ENCODE measurements at regions not wholly inside any gene's neighbourhood (a gene's known extent, or its start where the extent isn't known, plus 50 kb on each side); places are given as distances from the start of the nearest gene placed in this dataset.
A peak's percentile ranks its signal among the peaks of the same experiment; 100 is the strongest.

DNA sequence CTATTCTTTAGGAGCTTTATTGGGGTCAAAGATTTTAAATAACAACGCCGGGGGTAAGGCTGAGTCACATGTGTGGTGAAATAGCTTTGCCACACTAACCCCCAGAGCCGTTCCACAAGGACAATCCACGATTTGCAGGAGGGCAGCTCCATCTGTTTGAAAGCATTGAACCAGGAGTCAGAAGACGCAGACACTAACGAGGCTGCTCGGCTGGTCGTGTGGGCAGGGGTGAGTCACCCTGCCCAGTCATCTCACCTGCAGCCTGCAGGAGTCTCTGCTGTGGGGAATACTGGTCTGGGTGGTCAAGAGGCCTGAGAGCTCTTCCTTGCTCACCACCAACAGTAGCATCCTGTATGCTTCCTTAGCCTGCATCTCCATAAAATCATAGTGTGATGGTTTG lies 149.2 kb upstream of the NCK2 start:
- peak in 1 of 2 donors; percentile 19 for DNase-seq (ENCODE audit: low read depth in 2 of 2)

DNA sequence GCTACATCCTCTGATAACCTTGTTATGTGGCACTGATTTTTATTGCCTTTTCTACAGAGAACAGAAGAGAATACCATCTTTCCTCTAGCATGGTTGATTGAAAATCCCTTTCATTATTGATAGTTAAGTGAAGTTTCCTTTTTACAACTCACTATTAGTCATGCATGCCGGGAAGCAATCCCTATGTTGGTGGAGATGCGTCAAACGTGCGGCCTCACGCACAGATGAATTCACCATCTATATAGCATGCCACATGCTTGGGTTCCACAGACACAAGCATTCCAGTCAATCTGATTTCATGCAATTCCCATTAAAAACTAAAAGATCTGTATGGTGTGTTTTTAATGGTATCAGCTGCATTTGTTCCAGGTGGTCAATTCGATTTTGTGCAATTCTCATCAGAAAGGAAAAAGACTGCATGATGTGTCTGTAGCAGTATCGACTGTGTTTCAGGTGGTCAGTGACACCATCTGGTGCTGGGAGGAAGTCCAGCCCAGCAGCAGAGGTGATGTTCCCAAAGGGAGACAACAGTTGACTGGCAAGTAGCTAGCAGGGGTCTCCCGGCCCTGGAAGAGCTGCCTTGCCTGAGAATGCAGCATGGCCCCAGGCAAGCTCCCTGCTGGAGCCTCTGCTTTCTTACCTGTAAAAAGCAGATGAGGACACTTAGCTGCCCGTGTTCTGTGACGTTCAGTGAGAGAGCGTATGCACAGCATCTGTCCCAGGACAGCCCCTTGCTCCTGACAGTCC lies 151.3 kb upstream of the NCK2 start:
- DNase-seq (ENCODE audit: low read depth in 2 of 2), result no peak

DNA sequence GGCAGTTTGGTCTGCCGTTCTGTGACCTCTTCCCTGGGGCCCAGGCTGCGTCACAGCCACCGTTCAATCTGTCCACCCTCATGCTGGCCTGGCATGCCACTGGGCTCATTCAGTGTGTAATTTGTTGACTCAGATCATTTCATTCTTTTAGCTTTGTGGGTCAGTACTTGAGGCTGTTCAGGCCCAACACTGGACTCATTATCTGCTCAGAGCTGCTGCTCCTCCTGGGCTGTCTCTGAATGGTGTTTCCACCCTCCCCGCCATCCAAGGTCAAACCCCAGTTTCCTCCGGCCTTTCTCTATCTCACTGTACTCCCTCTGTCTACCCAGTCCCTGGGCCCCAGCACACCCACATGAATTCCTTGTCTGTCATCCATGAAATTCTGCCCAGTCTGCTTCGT lies 152.4 kb upstream of the NCK2 start:
- no peak for DNase-seq (ENCODE audit: low read depth in 2 of 2)

DNA sequence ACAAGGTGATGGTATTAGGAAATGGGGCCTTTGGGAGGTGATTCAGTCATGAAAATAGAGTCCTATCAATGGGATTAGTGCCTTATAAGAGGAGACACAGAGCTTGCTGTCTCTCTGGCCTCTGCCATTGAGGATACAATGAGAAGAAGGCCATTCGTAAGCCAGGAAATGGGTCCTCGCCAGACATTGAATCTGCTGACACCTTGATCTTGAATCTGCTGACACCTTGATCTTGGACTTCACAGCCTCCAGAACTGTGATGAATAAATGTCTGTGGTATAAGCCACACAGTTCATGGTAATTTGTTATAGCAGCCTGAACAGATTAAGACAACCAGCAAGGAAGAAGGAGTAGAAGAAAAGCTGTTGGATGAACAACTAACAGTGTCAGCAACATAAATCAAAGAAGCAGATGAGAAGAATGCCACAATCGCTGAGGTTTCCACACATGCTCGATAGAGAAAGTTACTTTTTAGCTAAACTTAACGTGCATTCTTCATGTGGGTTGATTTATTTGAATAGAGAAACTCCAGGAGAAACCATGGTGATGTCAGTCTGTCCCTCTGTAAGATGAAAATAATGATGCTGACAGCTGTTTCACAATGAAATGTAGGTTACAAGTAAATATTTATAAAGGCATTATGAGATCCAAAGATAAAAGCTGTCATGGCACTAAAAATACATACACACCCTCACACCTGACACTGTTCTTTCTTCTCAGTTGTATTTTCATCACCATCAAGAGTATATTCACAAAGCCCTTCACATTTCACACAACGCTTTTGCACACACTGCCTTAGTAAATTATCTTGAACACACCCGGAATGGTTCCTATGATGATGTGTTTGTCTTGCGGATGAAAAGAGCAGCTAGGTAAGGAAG lies 153.7 kb upstream of the NCK2 start:
- DNase-seq (ENCODE audit: low read depth in 2 of 2), result no peak

DNA sequence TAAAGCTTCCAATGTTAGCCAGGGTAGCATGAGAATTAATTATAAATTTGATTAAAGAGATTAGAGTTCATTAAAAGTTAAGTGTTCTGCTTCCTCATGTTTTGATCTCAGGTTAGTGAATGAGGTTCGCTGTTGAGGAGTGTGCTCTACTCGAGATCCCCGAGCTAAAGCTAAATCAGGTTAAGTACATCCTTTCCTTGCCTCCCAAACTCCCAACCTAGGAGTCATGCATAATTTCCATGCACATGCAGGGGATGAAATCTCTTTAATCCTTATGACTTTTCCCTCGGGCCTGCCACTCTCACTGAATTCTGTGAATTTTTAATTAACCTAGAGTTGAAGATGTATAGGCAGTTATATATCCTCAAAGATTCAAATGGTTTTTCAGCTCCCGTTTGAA lies 156.1 kb upstream of the NCK2 start:
- no peak for DNase-seq (ENCODE audit: low read depth in 2 of 2)

DNA sequence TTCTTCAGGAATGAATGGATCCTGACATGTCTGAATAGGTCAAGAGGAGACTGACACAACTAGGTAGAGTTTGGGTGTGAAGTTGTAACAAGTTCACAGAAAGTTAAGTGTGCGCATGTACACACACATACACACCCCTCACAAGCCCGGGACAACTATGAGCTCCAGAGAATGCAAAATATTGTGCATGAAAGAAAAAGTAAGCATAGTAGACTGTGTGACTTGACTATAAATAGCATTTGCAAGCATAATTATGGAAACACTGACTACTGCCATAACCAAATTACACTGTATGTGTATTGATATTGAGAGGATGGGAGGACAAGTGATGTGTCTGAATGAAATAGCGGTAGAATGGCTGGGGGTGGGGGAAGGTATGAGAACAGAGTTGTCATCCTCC lies 157.1 kb upstream of the NCK2 start:
- no peak for DNase-seq (ENCODE audit: low read depth in 2 of 2)

DNA sequence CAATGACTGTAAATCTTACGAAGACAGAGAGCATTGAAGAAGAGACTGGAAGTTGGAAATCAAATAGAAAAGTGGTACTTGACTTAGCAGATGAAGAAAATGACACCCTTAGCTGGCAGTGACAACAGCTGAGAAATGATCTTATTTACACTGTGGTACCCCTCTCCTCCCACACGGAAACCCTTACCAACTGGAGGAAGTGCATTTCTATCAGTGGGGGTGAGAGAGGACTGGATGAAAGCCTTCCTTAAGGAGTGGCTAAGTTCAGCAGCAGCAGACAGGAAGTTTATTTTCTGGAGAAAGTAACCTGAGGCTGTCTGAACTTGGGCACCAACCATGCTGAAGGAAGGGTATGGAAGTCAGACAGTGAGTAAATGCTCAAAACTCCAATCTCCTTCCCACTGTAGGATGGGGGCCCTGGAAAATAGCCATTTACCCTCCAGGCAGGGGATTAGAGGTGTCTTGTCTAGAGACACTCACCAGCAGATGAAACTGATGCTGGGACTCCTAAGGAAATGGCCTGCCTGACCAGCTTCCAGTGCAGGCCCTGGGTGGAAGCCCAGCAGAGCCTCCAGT lies 160.2 kb upstream of the NCK2 start:
- no peak for DNase-seq (ENCODE audit: low read depth in 2 of 2)

DNA sequence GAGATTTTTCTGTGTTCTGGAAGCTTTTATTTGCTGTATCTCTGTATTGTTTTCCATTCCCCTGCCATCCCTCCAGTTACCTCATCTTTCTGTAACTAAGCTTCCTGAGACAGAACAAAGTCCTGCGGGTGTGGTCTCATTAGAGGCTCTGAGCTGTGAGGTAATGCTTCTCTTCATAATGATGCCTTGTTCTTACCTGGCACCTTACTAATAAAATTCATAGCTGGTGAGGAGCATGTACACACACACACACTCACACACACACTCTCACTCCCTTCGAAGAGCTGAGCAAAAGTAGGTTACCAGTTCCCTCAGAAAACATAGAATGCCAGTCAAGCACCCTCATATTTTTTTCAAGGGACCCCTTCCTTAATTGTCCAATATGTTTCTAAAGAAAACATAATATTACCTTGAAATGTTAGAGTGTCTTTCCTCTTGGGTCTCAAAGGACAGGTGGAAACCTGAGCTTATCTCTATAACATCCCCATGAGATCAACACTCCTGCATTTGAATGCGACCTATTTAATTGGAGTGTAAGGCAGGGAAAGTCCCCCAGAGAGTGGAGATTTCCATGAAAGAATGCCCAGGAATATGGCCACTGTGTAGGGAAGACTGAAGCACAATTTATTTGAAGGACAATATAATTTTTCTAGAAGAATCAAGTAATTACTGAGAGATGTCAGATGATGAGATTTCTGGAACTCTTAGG lies 161.6 kb upstream of the NCK2 start:
- DNase-seq (ENCODE audit: low read depth in 2 of 2), result no peak

DNA sequence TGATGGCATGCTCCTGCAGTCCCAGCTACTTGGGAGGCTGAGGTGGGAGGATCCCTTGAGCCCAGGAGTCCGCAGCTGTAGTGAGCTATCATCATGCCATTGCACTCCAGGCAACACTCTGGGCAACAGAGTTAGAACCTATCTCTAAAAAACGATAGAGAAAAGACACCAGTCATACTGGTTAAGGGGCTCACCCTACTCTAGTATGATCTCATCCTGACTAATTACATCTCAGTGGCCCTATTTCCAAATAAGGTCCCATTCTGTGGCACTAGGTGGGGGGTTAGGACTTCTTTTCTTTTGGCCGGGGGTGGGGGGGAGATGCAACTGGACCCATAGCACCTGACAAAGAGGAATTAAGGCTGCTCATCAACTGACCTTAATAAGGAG lies 163.2 kb upstream of the NCK2 start:
- no peak for DNase-seq (ENCODE audit: low read depth in 2 of 2)

DNA sequence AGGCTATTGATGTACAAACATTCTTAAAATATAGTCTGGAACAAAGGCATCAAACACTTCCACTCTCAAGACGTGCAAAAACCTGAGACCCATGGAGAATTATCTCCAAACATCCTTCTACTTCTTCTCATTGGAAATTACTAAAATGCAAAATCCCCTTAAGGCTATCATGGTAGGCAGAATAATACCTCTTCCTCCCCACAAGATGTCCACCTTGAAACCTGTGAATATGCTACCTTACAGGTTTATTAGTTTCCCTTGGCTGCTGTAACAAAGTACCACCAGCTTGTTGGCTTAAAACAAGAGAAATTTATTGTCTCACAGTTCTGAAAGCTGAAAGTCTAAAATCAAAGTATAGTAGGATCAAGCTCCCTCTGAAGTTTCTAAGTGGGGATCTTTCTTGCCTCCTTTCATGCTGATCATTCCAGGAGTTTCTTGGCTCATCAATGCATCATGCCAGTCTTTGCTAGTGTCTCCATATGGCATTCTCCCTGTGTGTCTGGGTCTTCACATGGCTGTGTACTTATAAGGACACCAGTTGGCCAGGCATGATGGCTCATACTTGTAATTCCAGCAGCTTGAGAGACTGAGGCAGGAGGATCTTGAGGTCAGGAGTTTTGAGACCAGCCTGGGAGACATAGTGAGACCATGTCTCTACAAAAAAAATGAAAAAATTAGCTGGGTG lies 163.7 kb upstream of the NCK2 start:
- no peak for DNase-seq (ENCODE audit: low read depth in 2 of 2)

DNA sequence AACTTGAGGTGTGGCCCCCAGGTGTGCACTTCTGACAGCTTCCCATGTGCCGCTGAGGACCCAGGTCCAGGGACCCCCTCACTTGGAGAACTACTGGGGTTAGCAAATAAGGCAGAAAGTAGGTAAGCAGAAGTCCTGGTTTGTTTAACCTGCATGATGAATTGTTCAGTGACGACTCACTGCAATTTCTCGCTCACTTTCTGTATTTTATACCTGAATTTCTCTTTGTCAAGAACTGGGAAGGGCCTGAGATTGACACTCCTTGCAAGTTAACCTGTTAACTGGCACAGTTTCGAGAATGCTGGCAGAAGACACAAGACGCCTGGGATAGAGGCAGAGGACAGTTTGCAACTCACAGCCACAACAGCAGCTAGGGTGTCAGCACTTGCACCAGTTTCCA lies 164.5 kb upstream of the NCK2 start:
- DNase-seq (ENCODE audit: low read depth in 2 of 2), result no peak

DNA sequence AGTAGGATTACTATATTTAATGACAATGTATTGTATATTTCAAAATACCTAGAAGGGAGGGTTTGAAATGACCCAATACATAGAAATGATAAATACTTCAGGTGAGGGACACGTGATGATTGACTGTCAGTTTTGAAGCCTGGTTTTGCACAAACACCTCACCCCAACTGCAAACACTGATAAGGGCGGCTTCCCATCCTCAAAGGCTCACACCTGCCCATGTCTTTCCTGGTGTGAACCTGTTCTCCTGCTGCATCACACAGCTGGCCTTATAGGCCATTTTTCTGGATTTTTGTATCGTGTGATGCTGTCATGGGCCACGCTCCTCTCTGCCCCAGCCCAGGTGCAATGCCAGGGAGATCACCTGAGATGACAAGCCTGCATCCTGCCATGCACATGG lies 166.5 kb upstream of the NCK2 start:
- no peak for DNase-seq (ENCODE audit: low read depth in 2 of 2)

DNA sequence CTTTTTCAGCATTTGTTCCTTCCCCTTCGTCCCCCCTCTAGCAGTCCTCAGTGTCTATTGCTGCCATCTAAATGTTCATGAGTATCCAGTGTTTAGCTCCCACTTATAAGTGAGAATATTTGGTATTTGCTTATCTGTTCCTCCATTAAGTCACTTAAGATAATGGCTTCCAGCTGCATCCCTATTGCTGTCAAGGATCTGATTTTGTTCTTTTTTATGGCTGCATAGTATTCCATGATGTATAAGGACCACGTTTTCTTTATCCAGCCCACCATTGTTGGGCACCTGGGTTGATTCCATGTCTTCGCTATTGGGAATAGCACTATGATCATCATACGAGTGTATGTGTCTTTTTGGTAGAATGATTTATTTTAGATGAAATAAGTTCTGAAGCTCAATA lies 166.9 kb upstream of the NCK2 start:
- DNase-seq (ENCODE audit: low read depth in 2 of 2), result no peak

DNA sequence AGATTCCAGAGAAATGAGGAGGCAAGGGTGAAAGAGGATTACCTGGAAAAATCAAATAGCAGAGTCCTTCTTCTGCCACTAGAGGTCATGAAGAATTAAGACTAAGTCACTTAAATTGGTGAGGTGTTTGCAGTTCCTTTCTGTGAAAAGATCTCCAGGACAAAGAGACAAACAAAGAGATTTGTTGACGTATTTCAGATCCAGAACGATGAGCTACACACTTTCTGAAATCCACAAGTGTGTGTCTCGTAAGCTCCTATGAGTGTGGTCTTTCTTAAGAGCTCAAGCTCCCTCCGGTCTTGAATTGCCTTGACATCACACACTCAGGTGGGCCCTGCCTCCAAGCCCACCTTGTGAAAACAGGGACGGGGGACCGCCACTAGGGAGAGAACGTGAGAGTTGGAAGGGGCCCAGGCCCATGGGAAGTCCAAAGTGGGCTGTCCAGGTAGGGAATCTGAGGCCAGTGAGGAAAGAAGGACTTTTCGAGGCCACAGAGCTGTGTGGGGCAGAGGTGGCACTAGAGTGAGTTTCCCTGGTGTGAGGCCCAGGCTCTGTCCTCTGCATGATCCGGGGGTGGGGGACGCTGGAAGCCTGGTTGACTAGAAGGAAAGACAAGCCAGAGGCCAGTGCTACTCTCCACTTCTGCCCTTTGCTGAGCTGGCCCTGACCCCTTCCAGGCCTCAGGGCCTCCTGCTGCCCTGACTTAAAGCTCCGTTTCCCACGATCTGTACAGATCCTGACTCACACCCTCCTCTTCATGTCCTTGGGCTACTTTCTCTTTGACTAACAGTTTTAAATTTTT lies 168.1 kb upstream of the NCK2 start:
- DNase-seq (ENCODE audit: low read depth in 2 of 2), result no peak

DNA sequence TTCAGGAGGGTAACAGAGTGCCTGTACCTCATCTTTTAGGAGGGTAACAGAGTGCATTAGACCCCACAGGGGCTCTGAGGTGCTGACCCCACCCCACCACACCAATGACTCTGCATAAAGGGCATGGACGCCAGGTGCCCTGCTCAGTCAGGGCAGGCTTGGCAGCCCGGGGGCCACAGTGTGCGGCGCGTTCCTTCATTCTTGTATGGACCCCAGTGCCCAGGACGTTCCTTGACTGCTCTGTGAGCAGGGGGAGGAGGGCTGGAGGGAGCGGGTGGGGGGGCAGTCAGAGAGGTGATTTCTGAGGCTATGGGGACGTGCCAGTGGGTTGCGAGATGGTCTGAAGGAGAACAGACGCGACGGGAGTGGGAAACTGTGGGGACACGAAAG lies 168.7 kb upstream of the NCK2 start:
- no peak for DNase-seq (ENCODE audit: low read depth in 2 of 2)

DNA sequence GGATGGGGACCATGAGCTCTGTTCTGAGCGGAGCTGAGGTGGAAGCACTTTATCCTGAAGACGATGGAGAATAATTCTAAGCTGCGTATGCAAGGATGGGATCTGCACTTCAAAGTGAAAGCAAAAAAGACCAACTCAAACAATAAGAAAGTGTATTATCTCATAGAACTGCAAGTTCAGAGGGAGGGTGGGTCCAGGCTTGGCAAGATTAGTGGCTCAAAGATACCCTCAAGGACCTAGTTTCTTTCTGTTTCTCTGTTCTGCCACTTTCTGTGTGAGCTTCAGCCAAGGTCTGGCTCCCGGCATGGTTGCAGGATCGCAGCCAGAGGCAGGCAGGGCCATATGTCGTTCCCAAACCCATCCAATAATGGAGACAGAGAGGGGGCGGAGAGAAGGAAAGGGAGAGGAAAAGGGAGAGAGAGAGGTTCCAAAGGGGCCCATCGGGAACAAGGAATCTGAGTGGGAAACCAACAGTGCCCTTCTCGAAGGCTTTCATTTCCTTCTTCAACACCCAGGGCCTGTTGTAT lies 169.2 kb upstream of the NCK2 start:
- DNase-seq (ENCODE audit: low read depth in 2 of 2), result no peak

DNA sequence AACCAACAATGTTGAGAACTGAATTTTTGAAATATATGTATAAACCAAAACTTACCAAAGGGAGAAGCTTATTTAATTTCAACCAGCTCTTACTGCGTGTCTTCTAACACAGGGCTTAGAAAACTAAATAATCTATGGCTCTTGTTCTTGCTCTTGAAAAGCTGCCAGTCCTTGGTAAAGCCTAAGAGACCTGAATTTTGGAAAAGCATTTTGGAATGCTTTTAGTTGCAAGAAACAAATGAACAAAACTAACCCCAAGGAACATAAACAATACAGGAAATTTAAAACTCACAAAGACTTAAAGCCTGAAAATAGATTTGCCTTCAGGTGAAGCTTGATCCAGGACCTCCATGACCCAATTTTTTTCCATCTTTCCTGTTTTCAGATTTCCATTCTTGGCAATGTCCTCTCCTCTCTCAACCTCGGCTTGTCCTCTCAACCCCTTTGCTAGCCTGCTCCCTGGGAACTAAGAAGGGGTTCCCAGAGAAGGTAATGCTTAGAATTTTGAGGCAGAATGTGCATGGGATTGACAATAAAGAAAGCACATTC lies 169.8 kb upstream of the NCK2 start:
- DNase-seq (ENCODE audit: low read depth in 2 of 2), result no peak

DNA sequence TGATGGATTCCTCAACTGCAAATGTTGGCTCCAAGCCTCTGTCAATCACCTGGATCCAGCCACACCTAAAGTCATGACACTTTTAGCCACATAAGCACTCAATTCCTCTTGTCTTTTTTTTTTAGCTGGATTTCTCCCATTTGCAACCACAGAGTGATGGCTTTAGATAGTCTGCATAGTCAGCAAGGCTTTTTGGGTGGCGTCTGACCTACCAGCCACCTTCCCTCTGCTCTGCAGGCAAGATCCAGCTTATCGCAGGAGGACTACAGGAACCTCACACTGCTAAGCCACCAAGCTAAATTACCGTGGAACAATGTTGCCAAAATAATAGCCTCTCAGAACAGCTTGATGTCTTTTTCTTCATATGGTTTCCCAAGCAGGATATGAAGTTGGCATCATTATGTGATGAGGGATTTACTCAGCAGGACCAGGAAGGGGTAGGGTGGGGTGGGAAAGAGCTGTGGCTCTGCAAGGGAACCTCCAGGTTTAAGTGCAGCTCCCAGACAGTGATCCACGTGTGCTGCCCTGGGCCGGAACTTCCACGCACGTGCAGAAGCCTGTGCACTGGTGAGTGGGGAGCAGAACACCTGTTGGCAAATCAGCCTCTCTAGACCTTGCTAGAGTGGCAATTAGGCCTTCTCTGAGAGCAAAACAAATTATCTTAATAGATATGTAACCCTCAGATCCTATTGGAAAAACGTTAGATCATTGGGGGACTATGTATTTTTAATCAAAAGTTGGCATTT lies 170.6 kb upstream of the NCK2 start:
- no peak for DNase-seq (ENCODE audit: low read depth in 2 of 2)

DNA sequence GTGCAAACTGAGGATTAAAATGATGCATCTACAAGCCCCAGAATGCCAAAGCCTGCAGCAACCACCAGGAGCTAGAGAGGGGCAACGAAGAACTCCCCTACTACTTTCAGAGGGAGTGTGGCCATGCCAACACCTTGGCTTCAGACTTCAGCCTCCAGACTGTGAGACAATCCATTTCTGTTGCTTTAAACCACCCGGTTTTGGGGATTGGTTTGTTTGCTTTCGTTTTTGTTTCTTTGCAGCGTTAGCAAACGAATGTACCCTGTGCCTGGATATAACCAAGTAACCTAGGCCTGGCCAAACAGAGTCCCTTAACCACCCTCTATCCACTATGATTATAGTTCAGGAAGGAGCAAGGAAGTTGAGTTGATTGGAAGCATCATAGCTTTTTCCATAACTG lies 171.2 kb upstream of the NCK2 start:
- DNase-seq (ENCODE audit: low read depth in 2 of 2), result no peak
